Dedifferentiated amniotic fluid mesenchymal stem cell (primary cell): ENCODE measurements at regions not wholly inside any gene's neighbourhood (a gene's known extent, or its start where the extent isn't known, plus 50 kb on each side); places are given as distances from the start of the nearest gene placed in this dataset.

Source experiments
- DNase-seq: peaks from one replicate; pipeline ENCODE4 v3.0.0-alpha.2; 2016; ENCODE audit errors: extremely low spot score

GRCh38 chr4:180120068-180120467 lies 2123.1 kb upstream of the TENM3 start:
- DNase-seq: no peak

GRCh38 chr4:180134091-180134866 lies 2108.9 kb upstream of the TENM3 start:
- no peak for DNase-seq

- DNase-seq: no peak
These were observed 2101.5 kb upstream of the TENM3 start for GRCh38 chr4:180141734-180142133.

GRCh38 chr4:180148737-180149136 lies 2094.5 kb upstream of the TENM3 start:
- DNase-seq: no peak

GRCh38 chr4:180150818-180151217 lies 2092.4 kb upstream of the TENM3 start:
- DNase-seq: peak; percentile 32

- DNase-seq: no peak
These were observed 2090.4 kb upstream of the TENM3 start for GRCh38 chr4:180152831-180153230.

- no peak for DNase-seq
These were observed 2089.6 kb upstream of the TENM3 start for GRCh38 chr4:180153587-180153986.

GRCh38 chr4:180156684-180157083 lies 2086.5 kb upstream of the TENM3 start:
- no peak for DNase-seq

GRCh38 chr4:180160195-180160983 lies 2082.8 kb upstream of the TENM3 start:
- no peak for DNase-seq

- peak; percentile 66 for DNase-seq
These were observed 2078.4 kb upstream of the TENM3 start for GRCh38 chr4:180164799-180165198.

- no peak for DNase-seq
These were observed 2073.8 kb upstream of the TENM3 start for GRCh38 chr4:180169394-180169793.

GRCh38 chr4:180169966-180170365 lies 2073.2 kb upstream of the TENM3 start:
- no peak for DNase-seq

GRCh38 chr4:180179146-180179545 lies 2064.1 kb upstream of the TENM3 start:
- no peak for DNase-seq

GRCh38 chr4:180189666-180190065 lies 2053.5 kb upstream of the TENM3 start:
- no peak for DNase-seq

GRCh38 chr4:180190382-180190781 lies 2052.8 kb upstream of the TENM3 start:
- DNase-seq: no peak

GRCh38 chr4:180197471-180197870 lies 2045.7 kb upstream of the TENM3 start:
- DNase-seq: no peak

- no peak for DNase-seq
These were observed 2039.9 kb upstream of the TENM3 start for GRCh38 chr4:180203349-180203748.

GRCh38 chr4:180205276-180205675 lies 2037.9 kb upstream of the TENM3 start:
- no peak for DNase-seq

GRCh38 chr4:180207921-180208320 lies 2035.3 kb upstream of the TENM3 start:
- DNase-seq: no peak

GRCh38 chr4:180217070-180217469 lies 2026.1 kb upstream of the TENM3 start:
- no peak for DNase-seq

- DNase-seq: no peak
These were observed 2024.1 kb upstream of the TENM3 start for GRCh38 chr4:180219080-180219479.

- no peak for DNase-seq
These were observed 2017.2 kb upstream of the TENM3 start for GRCh38 chr4:180225977-180226376.

GRCh38 chr4:180234730-180235129 lies 2008.5 kb upstream of the TENM3 start:
- DNase-seq: no peak
